CD14-positive monocyte (primary cell): ENCODE measurements at regions not wholly inside any gene's neighbourhood (a gene's known extent, or its start where the extent isn't known, plus 50 kb on each side); places are given as distances from the start of the nearest gene placed in this dataset.

Experiments
- DNase-seq, 3 donors: peaks; one replicate each; pipeline ENCODE4 v3.0.0-alpha.2; 2011 to 2022
- H2AFZ ChIP-seq: 2 replicates; pipeline ENCODE4 v1.6.0; 2012; ENCODE audit warnings: mild to moderate bottlenecking, low read depth, low read length, inconsistent platforms; ENCODE audit not compliant: insufficient read depth, poor library complexity, severe bottlenecking
- H3K27ac ChIP-seq, 2 donors: 1 replicate in 1 of 2; 2 replicates in 1 of 2; pipeline ENCODE4 v1.5.1; 2012 to 2013; ENCODE audit warnings: low read length in 2 of 2, control low read depth in 1 of 2, inconsistent platforms in 1 of 2, low read depth in 1 of 2, mild to moderate bottlenecking in 1 of 2
- H3K27me3 ChIP-seq, 2 donors: one replicate each; pipeline versions ENCODE4 v1.6.0 to v1.6.1; 2011 to 2013; ENCODE audit warnings: low read length in 2 of 2; ENCODE audit not compliant: control insufficient read depth in 2 of 2, insufficient read depth in 2 of 2
- H3K36me3 ChIP-seq, 2 donors: replicated peaks in 1 of 2; 1 replicate in 1 of 2; 2 replicates in 1 of 2; pipeline versions ENCODE4 v1.5.1 to v1.6.1; 2012 to 2013; ENCODE audit warnings: low read length in 2 of 2, control low read depth in 1 of 2, inconsistent platforms in 1 of 2, mild to moderate bottlenecking in 1 of 2; ENCODE audit not compliant: insufficient read depth in 2 of 2, control insufficient read depth in 1 of 2
- H3K4me1 ChIP-seq, 2 donors: 1 replicate in 1 of 2; 2 replicates in 1 of 2; pipeline versions ENCODE4 v1.5.1 to v1.6.1; 2012 to 2013; ENCODE audit warnings: low read length in 2 of 2, control low read depth in 1 of 2, inconsistent platforms in 1 of 2, mild to moderate bottlenecking in 1 of 2, moderate library complexity in 1 of 2; ENCODE audit not compliant: insufficient read depth in 2 of 2, control insufficient read depth in 1 of 2
- H3K4me2 ChIP-seq: replicated peaks from 2 replicates; pipeline ENCODE3; 2012; ENCODE audit warnings: low read length, moderate library complexity, mild to moderate bottlenecking; ENCODE audit not compliant: poor library complexity, severe bottlenecking; ENCODE audit errors: extremely low read depth
- H3K4me3 ChIP-seq, 3 experiments: fragments of 200-600 bp in 1 of 3; sonication (generic) in 1 of 3; replicated peaks in 1 of 3; 1 replicate in 2 of 3; 2 replicates in 1 of 3; pipeline ENCODE4 v1.5.1; 2011 to 2013; ENCODE audit warnings: low read length in 3 of 3, mild to moderate bottlenecking in 3 of 3, control low read depth in 2 of 3, low read depth in 2 of 3, inconsistent platforms in 1 of 3, moderate library complexity in 1 of 3
- H3K79me2 ChIP-seq: 2 replicates; pipeline ENCODE4 v1.6.0; 2012; ENCODE audit warnings: mild to moderate bottlenecking, control low read depth, inconsistent platforms, low read length, moderate library complexity; ENCODE audit not compliant: insufficient read depth
- H3K9ac ChIP-seq: 2 replicates; pipeline ENCODE4 v1.6.0; 2017; ENCODE audit warnings: low read length, mild to moderate bottlenecking; ENCODE audit not compliant: insufficient read depth, poor library complexity, severe bottlenecking
- H3K9me3 ChIP-seq, 2 donors: replicated peaks in 1 of 2; 1 replicate in 1 of 2; 2 replicates in 1 of 2; pipeline versions ENCODE4 v1.5.1 to v1.6.1; 2012 to 2013; ENCODE audit warnings: low read length in 2 of 2, control low read depth in 1 of 2; ENCODE audit not compliant: control insufficient read depth in 1 of 2, insufficient read depth in 1 of 2
- H4K20me1 ChIP-seq: 2 replicates; pipeline ENCODE4 v1.6.0; 2012; ENCODE audit warnings: mild to moderate bottlenecking, low read length, control low read depth, moderate library complexity; ENCODE audit not compliant: insufficient read depth
- H3K27ac Mint-ChIP-seq, 7 donors: one replicate each; pipeline ENCODE4 v1.8.0; 2020; ENCODE audit warnings: mild to moderate bottlenecking in 7 of 7, mixed read lengths in 7 of 7, moderate library complexity in 6 of 7, inconsistent platforms in 2 of 7
- H3K27me3 Mint-ChIP-seq, 3 donors: one replicate each; pipeline ENCODE4 v1.8.0; 2021 to 2022; ENCODE audit warnings: low read depth in 3 of 3, mild to moderate bottlenecking in 3 of 3, mixed read lengths in 3 of 3, moderate library complexity in 3 of 3, inconsistent platforms in 1 of 3
- H3K36me3 Mint-ChIP-seq, 2 donors: one replicate each; pipeline ENCODE4 v1.8.0; 2020; ENCODE audit warnings: mixed read lengths in 2 of 2, inconsistent platforms in 1 of 2, mild to moderate bottlenecking in 1 of 2
- H3K4me1 Mint-ChIP-seq: one replicate; pipeline ENCODE4 v1.8.0; 2020; ENCODE audit warnings: mild to moderate bottlenecking, mixed read lengths
- H3K4me3 Mint-ChIP-seq, 2 donors: one replicate each; pipeline ENCODE4 v1.8.0; 2020; ENCODE audit warnings: mild to moderate bottlenecking in 2 of 2, mixed read lengths in 2 of 2, moderate library complexity in 1 of 2
- H3K9me3 Mint-ChIP-seq, 7 donors: one replicate each; pipeline ENCODE4 v1.8.0; 2020 to 2022; ENCODE audit warnings: mixed read lengths in 7 of 7, mild to moderate bottlenecking in 6 of 7, moderate library complexity in 6 of 7, inconsistent platforms in 2 of 7
- WGBS: methylation state at CpG from one replicate; pipeline ENCODE4 v1.1.5; 2013; ENCODE audit warnings: missing lambda C conversion rate; ENCODE audit not compliant: insufficient coverage; 5-methylcytosine and 5-hydroxymethylcytosine counted together
- intact Hi-C, 2 donors: fragments of 100-400 bp; cut with micrococcal nuclease; formaldehyde crosslinking; loops; one replicate each; pipeline versions ENCODE4 v1.15.0 to v1.15.1; 2023
- TF ChIP-seq, protein P1 (sequence below): fragments of 200-600 bp; IDR thresholded peaks from one replicate; pipeline ENCODE4 v1.8.0; 2022; ENCODE audit warnings: antibody characterized with exemption, mild to moderate bottlenecking

DNA sequence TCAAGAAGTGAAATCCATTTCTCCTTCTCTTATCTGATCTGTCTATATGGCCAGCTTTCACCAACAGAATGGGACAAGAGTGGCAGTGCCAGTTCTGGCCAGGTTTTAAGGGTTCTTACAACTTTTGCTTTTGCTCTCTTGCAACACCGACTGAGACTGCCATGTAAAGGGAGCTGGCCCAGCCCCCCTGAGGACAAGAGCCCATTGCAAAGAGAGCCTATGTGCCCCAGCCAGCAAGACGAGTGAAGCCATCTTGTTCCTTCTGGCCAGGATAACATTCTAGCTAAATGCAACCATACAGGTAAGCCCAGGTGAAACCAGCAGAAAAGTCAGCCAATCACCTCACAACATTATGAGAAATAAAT, 101.0 kb upstream of the RND3 start:
- Mint-ChIP-seq H3K27ac (no peak overlapping the region), H3K4me1 (no peaks in the 10 kb centered on the region), H3K27me3 (no peaks in the 10 kb centered on the region), H3K9me3 (peaks cover 0 to 4% (median 2%) of the 10 kb centered on the region in 7 donors), H3K4me3 (no peak overlapping the region), H3K36me3 (no peaks in the 10 kb centered on the region)
- Histone ChIP-seq H4K20me1 (no peaks in the 10 kb centered on the region), H3K27me3 (no peaks in the 10 kb centered on the region), H3K27ac (no peak overlapping the region), H3K36me3 (no peaks in the 10 kb centered on the region), H3K4me3 (no peak overlapping the region), H3K4me2 (no peak overlapping the region), H3K4me1 (no peaks in the 10 kb centered on the region), H2AFZ (no peak overlapping the region), H3K9ac (no peak overlapping the region), H3K79me2 (no peaks in the 10 kb centered on the region), H3K9me3 (no peaks in the 10 kb centered on the region)
- intact Hi-C loops, result no loop called here
- WGBS, result 97% methylated on average over 2 of the region's 2 CpGs
- TF ChIP-seq, protein P1, sequence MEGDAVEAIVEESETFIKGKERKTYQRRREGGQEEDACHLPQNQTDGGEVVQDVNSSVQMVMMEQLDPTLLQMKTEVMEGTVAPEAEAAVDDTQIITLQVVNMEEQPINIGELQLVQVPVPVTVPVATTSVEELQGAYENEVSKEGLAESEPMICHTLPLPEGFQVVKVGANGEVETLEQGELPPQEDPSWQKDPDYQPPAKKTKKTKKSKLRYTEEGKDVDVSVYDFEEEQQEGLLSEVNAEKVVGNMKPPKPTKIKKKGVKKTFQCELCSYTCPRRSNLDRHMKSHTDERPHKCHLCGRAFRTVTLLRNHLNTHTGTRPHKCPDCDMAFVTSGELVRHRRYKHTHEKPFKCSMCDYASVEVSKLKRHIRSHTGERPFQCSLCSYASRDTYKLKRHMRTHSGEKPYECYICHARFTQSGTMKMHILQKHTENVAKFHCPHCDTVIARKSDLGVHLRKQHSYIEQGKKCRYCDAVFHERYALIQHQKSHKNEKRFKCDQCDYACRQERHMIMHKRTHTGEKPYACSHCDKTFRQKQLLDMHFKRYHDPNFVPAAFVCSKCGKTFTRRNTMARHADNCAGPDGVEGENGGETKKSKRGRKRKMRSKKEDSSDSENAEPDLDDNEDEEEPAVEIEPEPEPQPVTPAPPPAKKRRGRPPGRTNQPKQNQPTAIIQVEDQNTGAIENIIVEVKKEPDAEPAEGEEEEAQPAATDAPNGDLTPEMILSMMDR, result no peak
- DNase-seq, result no peak

DNA sequence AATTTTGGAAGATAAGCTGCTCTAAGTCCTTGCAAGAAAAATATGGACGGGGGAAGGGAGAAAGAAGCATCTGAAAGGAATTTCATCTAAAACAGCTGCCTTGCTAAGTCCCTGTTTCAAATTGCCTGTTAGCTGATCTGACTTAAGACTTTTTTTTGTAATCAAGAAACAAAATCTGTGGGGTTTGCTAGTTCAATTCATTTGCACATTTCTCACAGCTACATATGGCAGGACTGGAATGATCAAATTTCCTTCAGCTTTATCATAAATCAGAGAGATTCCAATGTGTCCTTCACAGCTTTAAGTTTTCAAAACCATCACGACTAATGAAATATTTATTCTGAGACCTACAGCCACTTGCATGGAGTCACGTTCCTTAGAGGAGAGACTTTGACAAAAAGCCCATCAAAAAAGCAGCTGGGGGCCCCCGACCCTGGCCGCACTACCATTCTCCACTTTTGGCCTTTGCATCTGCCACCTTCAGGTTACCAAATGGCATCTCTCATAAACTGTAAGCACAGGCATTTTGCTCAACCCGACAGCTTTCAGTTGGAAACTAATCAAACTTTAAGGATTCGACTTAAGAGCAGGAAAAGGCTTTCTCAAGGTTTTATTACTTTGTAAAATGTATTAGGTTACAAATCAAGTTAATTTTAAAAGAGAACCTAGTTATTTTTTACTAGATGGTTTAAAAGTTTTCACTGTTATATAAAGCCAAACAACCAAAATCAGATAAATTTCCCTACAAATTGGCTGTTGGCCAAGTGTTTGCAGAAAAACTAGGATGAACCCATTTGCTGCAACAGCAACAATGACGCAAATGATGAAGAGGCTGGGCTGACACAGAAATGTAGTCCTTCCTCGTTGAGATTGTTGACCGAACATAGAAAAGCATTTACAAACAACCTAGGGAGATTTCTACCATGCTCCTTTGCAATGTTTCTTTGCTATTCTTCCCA, 100.4 kb upstream of the RND3 start:
- no peaks in the 10 kb centered on the region for H3K27me3 Mint-ChIP-seq
- H3K36me3 Mint-ChIP-seq, result no peaks in the 10 kb centered on the region
- H3K4me1 ChIP-seq, result no peaks in the 10 kb centered on the region
- TF ChIP-seq, protein P1, result no peak
- H4K20me1 ChIP-seq, result no peaks in the 10 kb centered on the region
- H3K36me3 ChIP-seq, result no peaks in the 10 kb centered on the region
- H3K4me3 Mint-ChIP-seq, result no peak overlapping the region
- H3K27ac Mint-ChIP-seq, result no peak overlapping the region
- H3K4me3 ChIP-seq, result no peak overlapping the region
- no peak overlapping the region for H3K27ac ChIP-seq
- no peak overlapping the region for H2AFZ ChIP-seq
- H3K9ac ChIP-seq, result no peak overlapping the region
- 59% methylated on average over 4 of the region's 10 CpGs for WGBS
- no peaks in the 10 kb centered on the region for H3K9me3 ChIP-seq
- H3K4me2 ChIP-seq, result no peak overlapping the region
- DNase-seq, result no peak
- no peaks in the 10 kb centered on the region for H3K27me3 ChIP-seq
- peaks cover 0 to 4% (median 2%) of the 10 kb centered on the region in 7 donors for H3K9me3 Mint-ChIP-seq
- intact Hi-C loops, result no loop called here
- H3K79me2 ChIP-seq, result no peaks in the 10 kb centered on the region
- H3K4me1 Mint-ChIP-seq, result no peaks in the 10 kb centered on the region
